Memory B cell (primary cell): ENCODE measurements at regions not wholly inside any gene's neighbourhood (a gene's known extent, or its start where the extent isn't known, plus 50 kb on each side); places are given as distances from the start of the nearest gene placed in this dataset.

Experiments
- ATAC-seq: fragments of 150-1000 bp; cut with Tn5 transposase; 2 replicates; pipeline ENCODE4 v1.10.0; 2021; ENCODE audit warnings: low read depth, mild to moderate bottlenecking, moderate library complexity
- DNase-seq, 2 donors: peaks; one replicate each; pipeline ENCODE4 v3.0.0; 2022; ENCODE audit warnings: low spot score in 2 of 2
- H3K27ac Mint-ChIP-seq: one replicate; pipeline ENCODE4 v1.8.0; 2022; ENCODE audit warnings: mild to moderate bottlenecking, moderate library complexity, mixed read lengths
- H3K27me3 Mint-ChIP-seq: one replicate; pipeline ENCODE4 v1.8.0; 2022; ENCODE audit warnings: mixed read lengths
- H3K36me3 Mint-ChIP-seq: one replicate; pipeline ENCODE4 v1.8.0; 2022; ENCODE audit warnings: mild to moderate bottlenecking, mixed read lengths
- H3K4me1 Mint-ChIP-seq: one replicate; pipeline ENCODE4 v1.8.0; 2022; ENCODE audit warnings: mixed read lengths
- H3K4me3 Mint-ChIP-seq: one replicate; pipeline ENCODE4 v1.8.0; 2022; ENCODE audit warnings: mild to moderate bottlenecking, moderate library complexity, mixed read lengths
- H3K9me3 Mint-ChIP-seq: one replicate; pipeline ENCODE4 v1.8.0; 2022; ENCODE audit warnings: mixed read lengths

- no peak for ATAC-seq
- no peak overlapping the region for H3K4me3 Mint-ChIP-seq
- DNase-seq, result no peak
- no peak overlapping the region for H3K27ac Mint-ChIP-seq
- no peaks in the 10 kb centered on the region for H3K4me1 Mint-ChIP-seq
- H3K36me3 Mint-ChIP-seq, result no peaks in the 10 kb centered on the region
- peaks cover 8% of the 10 kb centered on the region for H3K27me3 Mint-ChIP-seq
- H3K9me3 Mint-ChIP-seq, result no peaks in the 10 kb centered on the region
Measured at GRCh38 chr16:82518811-82519210, 108.0 kb upstream of the CDH13 start.

- DNase-seq, result no peak
- no peak for ATAC-seq
- Mint-ChIP-seq H3K36me3 (no peaks in the 10 kb centered on the region), H3K27me3 (peaks cover 7% of the 10 kb centered on the region), H3K27ac (no peak overlapping the region), H3K9me3 (no peaks in the 10 kb centered on the region), H3K4me3 (no peak overlapping the region), H3K4me1 (no peaks in the 10 kb centered on the region)
Measured at GRCh38 chr16:82514262-82514661, 112.5 kb upstream of the CDH13 start.

DNA sequence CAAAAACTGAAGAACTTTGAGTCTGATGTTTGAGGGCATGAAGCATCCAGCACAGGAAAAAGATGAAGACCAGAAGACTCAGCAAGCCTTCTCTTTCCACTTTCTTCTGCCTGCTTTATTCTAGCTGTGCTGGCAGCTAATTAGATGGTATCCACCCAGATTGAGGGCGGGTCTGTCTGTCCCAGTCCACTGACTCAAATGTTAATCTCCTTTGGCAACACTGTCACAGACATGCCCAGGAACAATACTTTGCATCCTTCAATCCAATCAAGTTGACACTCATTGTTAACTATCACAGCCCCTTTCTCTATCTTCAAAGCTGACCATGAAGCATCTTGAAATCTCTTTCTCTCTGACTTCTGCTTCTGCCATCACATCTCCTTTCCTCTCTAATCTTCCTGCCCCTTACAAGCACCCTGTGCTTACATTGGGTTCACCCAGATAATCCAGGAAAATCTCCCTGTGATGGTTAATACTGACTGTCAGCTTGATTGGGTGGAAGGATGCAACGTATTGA, 115.9 kb upstream of the CDH13 start:
- Mint-ChIP-seq H3K4me3 (no peak overlapping the region), H3K9me3 (peaks cover 5% of the 10 kb centered on the region), H3K27ac (no peak overlapping the region), H3K27me3 (peaks cover 4% of the 10 kb centered on the region), H3K36me3 (no peaks in the 10 kb centered on the region), H3K4me1 (no peaks in the 10 kb centered on the region)
- ATAC-seq (no peak), DNase-seq (no peak)

- Mint-ChIP-seq H3K9me3 (peaks cover 5% of the 10 kb centered on the region), H3K4me1 (no peaks in the 10 kb centered on the region), H3K36me3 (no peaks in the 10 kb centered on the region), H3K27me3 (peaks cover 4% of the 10 kb centered on the region), H3K4me3 (no peak overlapping the region), H3K27ac (no peak overlapping the region)
- ATAC-seq (no peak), DNase-seq (no peak)
Measured at GRCh38 chr16:82509691-82510430, 116.9 kb upstream of the CDH13 start.

GRCh38 chr16:82506692-82507670, 119.8 kb upstream of the CDH13 start:
- Mint-ChIP-seq H3K27me3 (peaks cover 8% of the 10 kb centered on the region), H3K4me1 (no peaks in the 10 kb centered on the region), H3K9me3 (peaks cover 5% of the 10 kb centered on the region), H3K4me3 (no peak overlapping the region), H3K27ac (no peak overlapping the region), H3K36me3 (no peaks in the 10 kb centered on the region)
- no peak for ATAC-seq
- no peak for DNase-seq

GRCh38 chr16:82504836-82505235, 121.9 kb upstream of the CDH13 start:
- Mint-ChIP-seq H3K9me3 (peaks cover 5% of the 10 kb centered on the region), H3K27me3 (peaks cover 7% of the 10 kb centered on the region), H3K27ac (no peak overlapping the region), H3K4me1 (no peaks in the 10 kb centered on the region), H3K36me3 (no peaks in the 10 kb centered on the region), H3K4me3 (no peak overlapping the region)
- ATAC-seq (no peak), DNase-seq (no peak)

- Mint-ChIP-seq H3K36me3 (no peaks in the 10 kb centered on the region), H3K27me3 (peaks cover 5% of the 10 kb centered on the region), H3K4me3 (no peak overlapping the region), H3K9me3 (no peaks in the 10 kb centered on the region), H3K27ac (no peak overlapping the region), H3K4me1 (no peaks in the 10 kb centered on the region)
- ATAC-seq (no peak), DNase-seq (no peak)
Measured at GRCh38 chr16:82499302-82499701, 127.5 kb upstream of the CDH13 start.

DNA sequence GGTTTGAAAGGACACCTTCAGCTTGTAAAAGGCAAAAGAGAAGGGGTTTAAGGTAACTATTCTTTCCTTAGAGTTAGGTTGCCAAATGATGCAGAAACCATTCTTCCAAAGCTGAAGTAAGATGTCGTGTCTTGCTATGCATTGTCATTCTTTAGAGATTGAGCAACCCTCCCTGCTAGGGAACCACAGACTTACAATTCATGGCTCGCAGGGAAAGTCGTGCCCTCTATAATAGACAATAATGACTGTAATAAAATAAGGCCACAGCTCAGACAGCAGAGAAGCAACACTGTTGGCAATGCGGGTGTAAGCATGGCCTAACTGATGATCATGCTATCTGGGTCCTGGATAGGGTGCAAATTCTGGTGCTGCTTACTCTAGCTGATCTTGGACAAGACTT, 129.6 kb upstream of the CDH13 start:
- no peak for ATAC-seq
- Mint-ChIP-seq H3K4me3 (no peak overlapping the region), H3K4me1 (no peaks in the 10 kb centered on the region)

GRCh38 chr16:82488460-82488859, 138.3 kb upstream of the CDH13 start:
- Mint-ChIP-seq H3K4me1 (no peaks in the 10 kb centered on the region), H3K4me3 (no peak overlapping the region), H3K27ac (no peak overlapping the region), H3K9me3 (no peaks in the 10 kb centered on the region), H3K36me3 (no peaks in the 10 kb centered on the region), H3K27me3 (peaks cover 3% of the 10 kb centered on the region)
- DNase-seq, result no peak
- no peak for ATAC-seq

More for the DNA sequence above, 129.6 kb upstream of the CDH13 start:
- no peak for DNase-seq
- H3K27me3 Mint-ChIP-seq, result peaks cover 4% of the 10 kb centered on the region
- no peaks in the 10 kb centered on the region for H3K36me3 Mint-ChIP-seq
- H3K27ac Mint-ChIP-seq, result no peak overlapping the region
- no peaks in the 10 kb centered on the region for H3K9me3 Mint-ChIP-seq

- Mint-ChIP-seq H3K4me1 (no peaks in the 10 kb centered on the region), H3K27ac (no peak overlapping the region), H3K9me3 (no peaks in the 10 kb centered on the region), H3K36me3 (no peaks in the 10 kb centered on the region), H3K4me3 (no peak overlapping the region), H3K27me3 (peaks cover 6% of the 10 kb centered on the region)
- ATAC-seq (no peak), DNase-seq (no peak)
Measured at GRCh38 chr16:82481455-82481854, 145.3 kb upstream of the CDH13 start.

GRCh38 chr16:82476786-82477185, 150.0 kb upstream of the CDH13 start:
- ATAC-seq (no peak), DNase-seq (no peak)
- H3K36me3 Mint-ChIP-seq, result peaks cover 3% of the 10 kb centered on the region
- H3K4me3 Mint-ChIP-seq, result no peak overlapping the region
- peaks cover 4% of the 10 kb centered on the region for H3K9me3 Mint-ChIP-seq
- no peak overlapping the region for H3K27ac Mint-ChIP-seq
- peaks cover 14% of the 10 kb centered on the region for H3K27me3 Mint-ChIP-seq
- H3K4me1 Mint-ChIP-seq, result no peaks in the 10 kb centered on the region

- Mint-ChIP-seq H3K36me3 (peaks cover 3% of the 10 kb centered on the region), H3K9me3 (peaks cover 7% of the 10 kb centered on the region), H3K4me1 (no peaks in the 10 kb centered on the region), H3K27ac (no peak overlapping the region), H3K4me3 (no peak overlapping the region), H3K27me3 (peaks cover 9% of the 10 kb centered on the region)
- DNase-seq (no peak), ATAC-seq (no peak)
Measured at GRCh38 chr16:82470620-82471152, 156.1 kb upstream of the CDH13 start.

GRCh38 chr16:82470016-82470415, 156.8 kb upstream of the CDH13 start:
- DNase-seq (no peak), ATAC-seq (no peak)
- H3K27ac Mint-ChIP-seq, result no peak overlapping the region
- H3K9me3 Mint-ChIP-seq, result peaks cover 7% of the 10 kb centered on the region
- H3K4me3 Mint-ChIP-seq, result no peak overlapping the region
- H3K27me3 Mint-ChIP-seq, result peaks cover 10% of the 10 kb centered on the region
- H3K36me3 Mint-ChIP-seq, result peaks cover 3% of the 10 kb centered on the region
- no peaks in the 10 kb centered on the region for H3K4me1 Mint-ChIP-seq

GRCh38 chr16:82464187-82464586, 162.6 kb upstream of the CDH13 start:
- no peak overlapping the region for H3K27ac Mint-ChIP-seq
- no peak for DNase-seq
- no peak for ATAC-seq
- H3K27me3 Mint-ChIP-seq, result peaks cover 10% of the 10 kb centered on the region
- H3K4me3 Mint-ChIP-seq, result no peak overlapping the region
- no peaks in the 10 kb centered on the region for H3K36me3 Mint-ChIP-seq
- peaks cover 3% of the 10 kb centered on the region for H3K4me1 Mint-ChIP-seq
- H3K9me3 Mint-ChIP-seq, result peaks cover 3% of the 10 kb centered on the region
